ENCODE measurements at regions not wholly inside any gene's neighbourhood (a gene's known extent, or its start where the extent isn't known, plus 50 kb on each side); places are given as distances from the start of the nearest gene placed in this dataset.

DNA sequence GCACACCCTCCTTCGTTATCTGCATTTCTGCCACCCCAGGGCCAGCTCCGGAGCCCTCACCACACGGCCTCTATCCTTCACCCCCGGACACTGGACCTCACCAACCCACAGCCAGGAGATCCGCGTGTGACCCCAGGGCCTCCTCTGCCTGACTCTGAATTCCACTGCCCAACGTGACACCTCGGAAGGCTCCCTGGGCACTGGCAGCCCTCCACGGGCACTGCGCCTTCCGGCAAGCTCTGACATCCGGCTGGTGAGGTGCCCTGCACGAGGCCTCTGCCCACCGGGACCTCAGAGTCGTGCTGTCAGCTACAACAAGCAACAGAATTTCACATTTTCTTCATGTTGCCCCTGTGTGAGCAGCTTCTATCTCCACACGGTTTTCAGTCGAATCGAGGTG, 148.3 kb downstream of the CRYBB2 start:
- TF ChIP-seq, protein P1, sequence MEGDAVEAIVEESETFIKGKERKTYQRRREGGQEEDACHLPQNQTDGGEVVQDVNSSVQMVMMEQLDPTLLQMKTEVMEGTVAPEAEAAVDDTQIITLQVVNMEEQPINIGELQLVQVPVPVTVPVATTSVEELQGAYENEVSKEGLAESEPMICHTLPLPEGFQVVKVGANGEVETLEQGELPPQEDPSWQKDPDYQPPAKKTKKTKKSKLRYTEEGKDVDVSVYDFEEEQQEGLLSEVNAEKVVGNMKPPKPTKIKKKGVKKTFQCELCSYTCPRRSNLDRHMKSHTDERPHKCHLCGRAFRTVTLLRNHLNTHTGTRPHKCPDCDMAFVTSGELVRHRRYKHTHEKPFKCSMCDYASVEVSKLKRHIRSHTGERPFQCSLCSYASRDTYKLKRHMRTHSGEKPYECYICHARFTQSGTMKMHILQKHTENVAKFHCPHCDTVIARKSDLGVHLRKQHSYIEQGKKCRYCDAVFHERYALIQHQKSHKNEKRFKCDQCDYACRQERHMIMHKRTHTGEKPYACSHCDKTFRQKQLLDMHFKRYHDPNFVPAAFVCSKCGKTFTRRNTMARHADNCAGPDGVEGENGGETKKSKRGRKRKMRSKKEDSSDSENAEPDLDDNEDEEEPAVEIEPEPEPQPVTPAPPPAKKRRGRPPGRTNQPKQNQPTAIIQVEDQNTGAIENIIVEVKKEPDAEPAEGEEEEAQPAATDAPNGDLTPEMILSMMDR (IDR thresholded peaks at IDR 0.05), result no peak
- no peak for TF ChIP-seq POLR2A (IDR thresholded peaks at IDR 0.05)
